ENCODE measurements at regions not wholly inside any gene's neighbourhood (a gene's known extent, or its start where the extent isn't known, plus 50 kb on each side); places are given as distances from the start of the nearest gene placed in this dataset.

- ChIA-PET POLR2A (no interaction called here), CTCF (no interaction called here)
- TF ChIP-seq, protein P1, sequence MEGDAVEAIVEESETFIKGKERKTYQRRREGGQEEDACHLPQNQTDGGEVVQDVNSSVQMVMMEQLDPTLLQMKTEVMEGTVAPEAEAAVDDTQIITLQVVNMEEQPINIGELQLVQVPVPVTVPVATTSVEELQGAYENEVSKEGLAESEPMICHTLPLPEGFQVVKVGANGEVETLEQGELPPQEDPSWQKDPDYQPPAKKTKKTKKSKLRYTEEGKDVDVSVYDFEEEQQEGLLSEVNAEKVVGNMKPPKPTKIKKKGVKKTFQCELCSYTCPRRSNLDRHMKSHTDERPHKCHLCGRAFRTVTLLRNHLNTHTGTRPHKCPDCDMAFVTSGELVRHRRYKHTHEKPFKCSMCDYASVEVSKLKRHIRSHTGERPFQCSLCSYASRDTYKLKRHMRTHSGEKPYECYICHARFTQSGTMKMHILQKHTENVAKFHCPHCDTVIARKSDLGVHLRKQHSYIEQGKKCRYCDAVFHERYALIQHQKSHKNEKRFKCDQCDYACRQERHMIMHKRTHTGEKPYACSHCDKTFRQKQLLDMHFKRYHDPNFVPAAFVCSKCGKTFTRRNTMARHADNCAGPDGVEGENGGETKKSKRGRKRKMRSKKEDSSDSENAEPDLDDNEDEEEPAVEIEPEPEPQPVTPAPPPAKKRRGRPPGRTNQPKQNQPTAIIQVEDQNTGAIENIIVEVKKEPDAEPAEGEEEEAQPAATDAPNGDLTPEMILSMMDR (IDR thresholded peaks at IDR 0.05) = no peak
- ATAC-seq (ENCODE audit: poor library complexity) = no peak
- no peak overlapping the region for H3K27ac Mint-ChIP-seq
- H3K9me3 Mint-ChIP-seq = no peaks in the 10 kb centered on the region
- no peak overlapping the region for H3K4me3 ChIP-seq (ENCODE audit: low read length)
- H3K27me3 ChIP-seq (ENCODE audit: control insufficient read depth in 1 of 2, insufficient read depth in 2 of 2, low read length in 2 of 2) = no peaks in the 10 kb centered on the region
- intact Hi-C loops (cut with DNase I, micrococcal nuclease) = no loop called here
- H3K27me3 Mint-ChIP-seq = peaks cover 4% of the 10 kb centered on the region
- no peaks in the 10 kb centered on the region for H3K36me3 Mint-ChIP-seq (ENCODE audit: low read depth)
- no peak overlapping the region for H3K27ac ChIP-seq (ENCODE audit: low read depth in 1 of 2, low read length in 2 of 2)
- H3K4me3 Mint-ChIP-seq = no peak overlapping the region
- peak in 2 of 14 experiments; percentile 4 to 11 for DNase-seq
- H3K36me3 ChIP-seq (ENCODE audit: insufficient read depth, low read length) = no peaks in the 10 kb centered on the region
- no peaks in the 10 kb centered on the region for H3K4me1 ChIP-seq (ENCODE audit: insufficient read depth, low read length)
- H3K9me3 ChIP-seq (ENCODE audit: control insufficient read depth in 1 of 2, insufficient read depth in 1 of 2, low read length in 2 of 2) = no peaks in the 10 kb centered on the region
- H3K4me1 Mint-ChIP-seq (ENCODE audit: low read depth) = no peaks in the 10 kb centered on the region
Observed at GRCh38 chr2:221203125-221203524, 369.0 kb downstream of the EPHA4 start.

DNA sequence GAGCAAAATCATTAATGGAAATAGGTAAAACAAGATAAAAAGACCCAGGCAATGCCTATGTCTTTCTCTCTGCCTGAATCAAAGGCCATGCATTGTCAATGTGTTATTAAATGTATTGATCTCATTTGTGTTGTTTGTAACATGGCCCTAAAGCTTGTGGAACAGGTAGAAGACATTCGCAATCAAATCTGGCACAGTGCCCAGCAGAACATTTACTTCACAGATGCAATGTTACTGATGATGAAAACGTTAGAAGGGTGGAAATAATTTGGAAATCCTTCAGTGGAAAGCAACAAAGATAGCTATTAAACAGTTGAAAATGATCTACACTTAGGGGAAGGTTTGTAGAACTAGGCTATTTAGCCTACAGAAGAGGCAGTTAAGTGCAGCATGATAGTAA, 368.2 kb downstream of the EPHA4 start:
- TF ChIP-seq, protein P1 (IDR thresholded peaks at IDR 0.05) = no peak
- Histone ChIP-seq H3K9me3 (ENCODE audit: control insufficient read depth in 1 of 2, insufficient read depth in 1 of 2, low read length in 2 of 2) (no peaks in the 10 kb centered on the region), H3K27ac (ENCODE audit: low read depth in 1 of 2, low read length in 2 of 2) (no peak overlapping the region), H3K4me1 (ENCODE audit: insufficient read depth, low read length) (no peaks in the 10 kb centered on the region), H3K36me3 (ENCODE audit: insufficient read depth, low read length) (no peaks in the 10 kb centered on the region), H3K27me3 (ENCODE audit: control insufficient read depth in 1 of 2, insufficient read depth in 2 of 2, low read length in 2 of 2) (no peaks in the 10 kb centered on the region), H3K4me3 (ENCODE audit: low read length) (no peak overlapping the region)
- H3K27me3 Mint-ChIP-seq = peaks cover 4% of the 10 kb centered on the region
- no peaks in the 10 kb centered on the region for H3K36me3 Mint-ChIP-seq (ENCODE audit: low read depth)
- intact Hi-C loops (cut with DNase I, micrococcal nuclease) = no loop called here
- ChIA-PET POLR2A (no interaction called here), CTCF (interaction anchor here (0.8 kb wide), 1 partner anchor 22 kb away, joined by 3 read pairs; no protein-coding TSS in a partner anchor)
- no peaks in the 10 kb centered on the region for H3K4me1 Mint-ChIP-seq (ENCODE audit: low read depth)
- no peaks in the 10 kb centered on the region for H3K9me3 Mint-ChIP-seq
- ATAC-seq (ENCODE audit: poor library complexity) (no peak), DNase-seq (no peak)
- no peak overlapping the region for H3K27ac Mint-ChIP-seq
- no peak overlapping the region for H3K4me3 Mint-ChIP-seq

- Mint-ChIP-seq H3K4me1 (ENCODE audit: low read depth) (no peaks in the 10 kb centered on the region), H3K27me3 (peaks cover 4% of the 10 kb centered on the region), H3K9me3 (no peaks in the 10 kb centered on the region), H3K4me3 (no peak overlapping the region), H3K27ac (no peak overlapping the region), H3K36me3 (ENCODE audit: low read depth) (no peaks in the 10 kb centered on the region)
- ChIA-PET CTCF (interaction anchor here (0.8 kb wide), 1 partner anchor 22 kb away, joined by 3 read pairs; no protein-coding TSS in a partner anchor), POLR2A (interaction anchor here (0.6 kb wide), 1 partner anchor 56 kb away, joined by 3 read pairs; no protein-coding TSS in a partner anchor)
- no peak overlapping the region for H3K4me3 ChIP-seq (ENCODE audit: low read length)
- no peaks in the 10 kb centered on the region for H3K4me1 ChIP-seq (ENCODE audit: insufficient read depth, low read length)
- no peaks in the 10 kb centered on the region for H3K36me3 ChIP-seq (ENCODE audit: insufficient read depth, low read length)
- TF ChIP-seq, protein P1 (IDR thresholded peaks at IDR 0.05) = no peak
- no peak for ATAC-seq (ENCODE audit: poor library complexity)
- H3K27ac ChIP-seq (ENCODE audit: low read depth in 1 of 2, low read length in 2 of 2) = no peak overlapping the region
- DNase-seq = no peak
- intact Hi-C loops (cut with DNase I, micrococcal nuclease) = no loop called here
- H3K27me3 ChIP-seq (ENCODE audit: control insufficient read depth in 1 of 2, insufficient read depth in 2 of 2, low read length in 2 of 2) = no peaks in the 10 kb centered on the region
- no peaks in the 10 kb centered on the region for H3K9me3 ChIP-seq (ENCODE audit: control insufficient read depth in 1 of 2, insufficient read depth in 1 of 2, low read length in 2 of 2)
Observed at GRCh38 chr2:221204699-221205098, 367.4 kb downstream of the EPHA4 start.
